ENCODE measurements at regions not wholly inside any gene's neighbourhood (a gene's known extent, or its start where the extent isn't known, plus 50 kb on each side); places are given as distances from the start of the nearest gene placed in this dataset.

- no peak for TF ChIP-seq ZNF462 (CRISPR knock-in tag; IDR thresholded peaks at IDR 0.05)
- no peak for TF ChIP-seq EZH2 (IDR thresholded peaks at IDR 0.05; ENCODE audit: low read depth, unreplicated experiment)
Measured at GRCh38 chr19:34018546-34018945, 153.8 kb upstream of the LSM14A start (continued).

- peaks cover 30% of the 10 kb centered on the region for H3K9me3 Mint-ChIP-seq
- peaks cover 6% of the 10 kb centered on the region for H3K27me3 Mint-ChIP-seq (ENCODE audit: insufficient read depth, low read depth, poor library complexity)
- Histone ChIP-seq H3K9me2 (ENCODE audit: insufficient read depth) (0 out of 2 replicates have a peak, but pooled peaks cover 3% of the 10 kb centered on the region), H3K27me3 (ENCODE audit: insufficient read depth) (no peaks in the 10 kb centered on the region), H3K4me1 (ENCODE audit: insufficient read depth) (no peaks in the 10 kb centered on the region), H4K20me1 (replicated peaks; ENCODE audit: insufficient read depth) (no peaks in the 10 kb centered on the region), H2AFZ (no peak overlapping the region), H3K36me3 (ENCODE audit: insufficient read depth) (no peaks in the 10 kb centered on the region), H3K27ac (ENCODE audit: low read depth) (no peak overlapping the region), H3K79me2 (replicated peaks; ENCODE audit: insufficient read depth) (no peaks in the 10 kb centered on the region), H3K4me2 (no peak overlapping the region), H3F3A (replicated peaks; ENCODE audit: low read depth) (no peaks in the 10 kb centered on the region), H3K4me3 (no peak overlapping the region)
- H3K27ac Mint-ChIP-seq = no peak overlapping the region
- H3K4me1 Mint-ChIP-seq = no peaks in the 10 kb centered on the region
- TF ChIP-seq CREB1 (CRISPR knock-in tag; IDR thresholded peaks at IDR 0.05; ENCODE audit: low read depth) (no peak), POLR2AphosphoS5 (IDR thresholded peaks at IDR 0.05; ENCODE audit: low read depth) (no peak), ZNF114 (CRISPR knock-in tag; IDR thresholded peaks at IDR 0.05) (no peak), ZNF331 (CRISPR knock-in tag; IDR thresholded peaks at IDR 0.05; ENCODE audit: low read depth) (no peak), NANOG (IDR thresholded peaks at IDR 0.05; ENCODE audit: borderline replicate concordance) (no peak), ETS1 (IDR thresholded peaks at IDR 0.05) (no peak), STAT1 (IDR thresholded peaks at IDR 0.05; ENCODE audit: unreplicated experiment) (no peak), EZH2 (IDR thresholded peaks at IDR 0.05; ENCODE audit: low read depth, unreplicated experiment) (no peak), EZH2phosphoT487 (IDR thresholded peaks at IDR 0.05; ENCODE audit: unreplicated experiment) (no peak), CTCF (conservative IDR thresholded peaks at IDR 0.05; ENCODE audit: low read depth in 2 of 2) (no peak)
- DNase-seq (ENCODE audit: low spot score) = peak; percentile 21
- no peak for ATAC-seq
- peaks cover 13% of the 10 kb centered on the region for H3K36me3 Mint-ChIP-seq (ENCODE audit: low read depth)
- H3K4me3 Mint-ChIP-seq = no peak overlapping the region
Measured at GRCh38 chr19:34023381-34023780, 148.9 kb upstream of the LSM14A start.

Measured in GM23338 (cell line).